ENCODE measurements at regions not wholly inside any gene's neighbourhood (a gene's known extent, or its start where the extent isn't known, plus 50 kb on each side); places are given as distances from the start of the nearest gene placed in this dataset.

DNA sequence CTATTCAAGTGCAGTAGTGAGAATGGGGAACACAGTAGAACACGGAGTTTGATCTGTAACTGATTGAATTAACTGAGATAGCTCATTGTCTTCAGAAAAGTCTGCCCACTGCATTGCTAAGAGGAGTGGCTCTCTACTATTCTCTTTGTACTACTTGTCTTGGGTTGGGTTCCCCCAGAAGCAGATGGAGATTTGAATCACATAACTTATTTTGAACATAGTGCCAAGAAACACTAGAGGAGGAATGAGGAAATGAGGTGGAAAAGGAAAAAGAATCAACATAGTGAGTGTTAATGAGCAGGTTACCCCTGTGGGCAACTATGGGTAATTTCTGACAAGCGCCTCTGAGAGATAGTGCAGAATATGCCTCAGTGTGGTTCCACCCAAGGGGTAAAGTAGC is 362.7 kb downstream of the STIM2 start:
- TF ChIP-seq, protein P1, sequence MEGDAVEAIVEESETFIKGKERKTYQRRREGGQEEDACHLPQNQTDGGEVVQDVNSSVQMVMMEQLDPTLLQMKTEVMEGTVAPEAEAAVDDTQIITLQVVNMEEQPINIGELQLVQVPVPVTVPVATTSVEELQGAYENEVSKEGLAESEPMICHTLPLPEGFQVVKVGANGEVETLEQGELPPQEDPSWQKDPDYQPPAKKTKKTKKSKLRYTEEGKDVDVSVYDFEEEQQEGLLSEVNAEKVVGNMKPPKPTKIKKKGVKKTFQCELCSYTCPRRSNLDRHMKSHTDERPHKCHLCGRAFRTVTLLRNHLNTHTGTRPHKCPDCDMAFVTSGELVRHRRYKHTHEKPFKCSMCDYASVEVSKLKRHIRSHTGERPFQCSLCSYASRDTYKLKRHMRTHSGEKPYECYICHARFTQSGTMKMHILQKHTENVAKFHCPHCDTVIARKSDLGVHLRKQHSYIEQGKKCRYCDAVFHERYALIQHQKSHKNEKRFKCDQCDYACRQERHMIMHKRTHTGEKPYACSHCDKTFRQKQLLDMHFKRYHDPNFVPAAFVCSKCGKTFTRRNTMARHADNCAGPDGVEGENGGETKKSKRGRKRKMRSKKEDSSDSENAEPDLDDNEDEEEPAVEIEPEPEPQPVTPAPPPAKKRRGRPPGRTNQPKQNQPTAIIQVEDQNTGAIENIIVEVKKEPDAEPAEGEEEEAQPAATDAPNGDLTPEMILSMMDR (IDR thresholded peaks at IDR 0.05; ENCODE audit: low read depth, low read length, poor library complexity, severe bottlenecking): no peak
- no peak for TF ChIP-seq EZH2phosphoT487 (IDR thresholded peaks at IDR 0.05; ENCODE audit: borderline replicate concordance, low read length)

Data from DOHH2 (cell line).